HG03045 (cell line): ENCODE measurements at regions not wholly inside any gene's neighbourhood (a gene's known extent, or its start where the extent isn't known, plus 50 kb on each side); places are given as distances from the start of the nearest gene placed in this dataset.
"Not testable (repeated sequence)": the region's sequence is repeated elsewhere in the genome, so short reads cannot be mapped to it uniquely, and the experiment has no call there.

Experiments used
- ATAC-seq: cut with Tn5 transposase; IDR thresholded peaks from one replicate; pipeline ENCODE4 v1.9.1; 2021; ENCODE audit warnings: mild to moderate bottlenecking, moderate library complexity; ENCODE audit not compliant: unreplicated experiment

GRCh38 chr1:208461680-208462079 lies 217.5 kb upstream of the PLXNA2 start:
- ATAC-seq = no peak

DNA sequence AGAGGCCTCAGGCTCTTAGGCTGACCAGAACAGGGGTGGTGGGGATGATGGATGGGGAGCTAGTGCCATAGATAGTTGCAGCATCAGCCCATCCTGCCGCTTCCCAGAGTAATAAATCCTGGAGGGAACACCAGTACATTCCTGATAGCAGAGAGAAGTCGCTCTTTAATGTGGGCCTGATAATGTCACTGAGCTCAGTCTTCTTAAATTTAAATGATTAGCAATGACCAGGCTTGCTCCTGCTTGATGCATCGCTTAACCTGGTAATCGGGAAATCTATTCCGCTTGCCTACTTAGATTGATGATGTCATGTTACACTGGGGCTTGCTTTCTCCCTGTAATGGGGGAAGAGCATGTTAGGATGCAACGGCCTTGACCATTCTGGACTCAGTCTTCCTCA lies 218.6 kb upstream of the PLXNA2 start:
- no peak for ATAC-seq

DNA sequence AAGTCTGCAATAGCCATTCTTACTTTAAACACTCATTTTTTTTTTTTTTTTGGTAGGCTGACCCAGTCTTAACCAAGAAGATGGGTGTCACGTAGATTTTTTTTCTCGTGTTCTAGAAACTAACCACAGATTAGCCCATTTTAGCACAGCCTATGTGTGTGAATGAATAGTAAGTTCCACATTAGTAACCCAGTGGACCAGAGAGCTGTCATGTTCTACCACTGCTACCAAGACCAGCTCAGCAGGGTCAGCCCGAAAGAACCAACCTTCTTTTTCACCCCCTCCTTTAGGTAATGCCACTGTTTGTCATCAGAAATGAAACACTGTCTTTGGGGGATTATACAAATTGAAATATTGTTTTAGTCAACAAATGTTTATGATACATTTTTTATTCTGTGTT lies 221.1 kb upstream of the PLXNA2 start:
- no peak for ATAC-seq

GRCh38 chr1:208465786-208466590 lies 221.8 kb upstream of the PLXNA2 start:
- ATAC-seq = no peak

GRCh38 chr1:208467151-208467780 lies 223.1 kb upstream of the PLXNA2 start:
- no peak for ATAC-seq

- ATAC-seq = no peak
Measured at GRCh38 chr1:208475449-208475848, 231.3 kb upstream of the PLXNA2 start.

- ATAC-seq = no peak
Measured at GRCh38 chr1:208475951-208476845, 232.0 kb upstream of the PLXNA2 start.

DNA sequence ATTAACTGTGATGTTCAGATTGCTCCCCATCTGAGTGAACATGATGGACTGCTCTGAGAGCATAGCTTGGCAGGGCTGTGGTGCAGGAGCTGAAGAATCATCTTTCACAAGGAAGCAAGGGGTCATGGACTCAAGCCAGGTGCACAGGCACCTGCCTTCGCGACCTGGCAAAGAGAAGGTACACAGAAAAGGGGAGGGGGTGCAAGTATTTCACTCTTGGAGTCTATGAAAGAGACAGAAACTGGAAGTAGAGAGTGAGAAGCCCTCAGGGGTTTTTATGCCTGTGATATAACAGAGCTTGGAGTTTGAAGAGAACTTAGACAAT lies 232.6 kb upstream of the PLXNA2 start:
- no peak for ATAC-seq

- ATAC-seq = no peak
Measured at GRCh38 chr1:208479435-208479834, 235.3 kb upstream of the PLXNA2 start.

GRCh38 chr1:208485512-208485911 lies 241.3 kb upstream of the PLXNA2 start:
- no peak for ATAC-seq

GRCh38 chr1:208486677-208487076 lies 242.5 kb upstream of the PLXNA2 start:
- no peak for ATAC-seq

DNA sequence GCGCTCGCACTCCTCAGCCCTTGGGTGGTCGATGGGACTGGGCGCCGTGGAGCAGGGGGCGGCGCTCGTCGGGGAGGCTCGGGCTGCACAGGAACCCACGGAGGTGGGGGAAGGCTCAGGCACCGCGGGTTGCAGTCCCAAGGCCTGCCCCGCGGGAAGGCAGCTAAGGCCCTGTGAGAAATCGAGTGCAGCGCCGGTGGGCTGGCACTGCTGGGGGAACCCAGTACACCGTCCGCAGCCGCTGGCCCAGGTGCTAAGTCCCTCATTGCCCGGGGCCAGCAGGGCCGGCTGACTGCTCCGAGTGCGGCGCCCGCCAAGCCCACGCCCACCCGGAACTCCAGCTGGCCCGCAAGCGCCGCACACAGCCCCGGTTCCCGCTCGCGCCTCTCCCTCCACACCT lies 244.2 kb upstream of the PLXNA2 start:
- not testable (repeated sequence) for ATAC-seq

GRCh38 chr1:208496467-208497371 lies 252.5 kb upstream of the PLXNA2 start:
- ATAC-seq = no peak

DNA sequence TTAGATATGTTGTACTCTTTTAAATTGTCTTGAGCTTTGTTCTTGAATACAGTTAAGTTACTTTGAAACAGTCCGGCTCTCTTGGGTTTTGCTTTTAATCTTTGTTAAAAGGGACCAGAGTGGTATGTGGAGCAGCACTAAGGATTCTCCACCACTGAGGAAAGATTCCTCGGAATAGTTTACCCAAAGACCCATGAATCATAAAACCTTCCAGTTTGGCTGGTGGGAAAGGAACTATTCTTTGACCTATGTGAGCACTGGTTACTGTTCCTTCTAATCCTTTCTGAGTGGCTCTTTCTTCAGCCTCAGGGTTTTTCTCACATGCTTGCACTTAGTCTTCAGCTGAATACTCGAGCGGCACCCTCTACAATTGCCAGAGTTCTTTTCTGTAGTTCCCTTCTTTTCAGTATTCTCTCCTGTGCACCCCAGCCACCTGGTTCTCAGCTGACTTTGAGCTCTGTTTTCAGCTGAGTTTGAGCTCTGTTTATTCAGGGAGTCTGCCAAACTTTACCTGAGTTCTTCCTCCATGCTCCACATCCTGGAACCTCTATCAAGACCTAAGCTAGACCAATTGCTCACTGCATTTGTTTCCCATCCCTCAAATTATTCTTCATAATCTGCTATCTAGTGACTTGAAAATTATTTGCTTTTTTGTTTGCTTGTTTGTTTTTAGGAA lies 253.8 kb upstream of the PLXNA2 start:
- ATAC-seq = no peak

DNA sequence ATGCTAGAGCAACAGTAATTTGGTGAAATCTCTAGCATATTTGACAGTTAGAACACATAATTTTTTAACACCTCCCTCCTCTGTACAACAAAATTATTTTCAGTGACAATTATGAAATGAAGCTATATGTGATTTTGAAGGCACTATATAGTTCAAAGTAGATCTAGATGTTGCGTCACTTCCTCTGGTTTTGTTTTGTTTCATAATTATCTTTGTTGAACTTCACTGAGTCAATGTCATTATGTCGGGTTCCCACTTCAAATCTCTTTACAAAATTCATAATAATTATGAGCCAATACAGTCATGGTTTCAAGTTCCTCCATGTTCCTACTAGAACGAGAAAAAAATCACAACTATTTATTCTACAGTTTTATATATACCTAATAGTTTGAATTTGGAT lies 254.8 kb upstream of the PLXNA2 start:
- no peak for ATAC-seq

DNA sequence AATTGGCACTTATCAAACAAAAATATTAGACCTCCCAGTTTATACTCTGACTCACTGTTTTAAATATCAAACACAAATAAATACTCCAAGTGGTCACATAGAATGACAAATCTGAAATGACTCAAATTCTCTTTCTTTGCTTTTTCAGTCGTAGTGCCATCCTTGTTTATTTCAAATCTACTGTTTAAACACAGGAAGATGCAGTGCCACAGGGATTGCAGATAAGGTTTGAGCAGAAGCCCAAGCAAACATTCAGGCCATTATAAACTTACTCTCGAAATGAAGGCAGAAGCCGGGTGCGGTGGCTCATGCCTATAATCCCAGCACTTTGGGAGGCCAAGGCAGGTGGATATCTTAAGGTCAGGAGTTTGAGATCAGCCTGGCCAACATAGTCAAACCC lies 255.4 kb upstream of the PLXNA2 start:
- no peak for ATAC-seq

- ATAC-seq = no peak
Measured at GRCh38 chr1:208500375-208500774, 256.2 kb upstream of the PLXNA2 start.

GRCh38 chr1:208501542-208501941 lies 257.4 kb upstream of the PLXNA2 start:
- no peak for ATAC-seq

DNA sequence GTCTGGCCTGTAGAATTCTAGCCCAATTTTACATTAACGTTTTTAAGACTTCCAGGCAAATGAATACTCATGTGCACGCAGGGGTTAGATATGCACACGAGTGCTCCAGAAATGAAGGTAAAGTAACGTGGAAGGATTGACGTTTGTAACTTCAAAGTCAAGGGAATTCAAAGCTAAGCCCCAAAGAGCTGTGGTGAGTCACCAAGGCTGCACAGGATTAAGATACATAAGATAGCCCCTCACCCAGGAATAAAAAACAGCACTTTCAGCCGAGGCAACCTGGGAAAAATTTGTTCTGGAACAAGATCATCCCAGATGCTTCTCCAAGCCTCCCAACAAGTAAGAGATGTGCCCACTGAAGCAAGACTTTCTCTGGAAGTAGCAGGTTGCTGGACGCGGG lies 259.6 kb upstream of the PLXNA2 start:
- ATAC-seq = no peak

DNA sequence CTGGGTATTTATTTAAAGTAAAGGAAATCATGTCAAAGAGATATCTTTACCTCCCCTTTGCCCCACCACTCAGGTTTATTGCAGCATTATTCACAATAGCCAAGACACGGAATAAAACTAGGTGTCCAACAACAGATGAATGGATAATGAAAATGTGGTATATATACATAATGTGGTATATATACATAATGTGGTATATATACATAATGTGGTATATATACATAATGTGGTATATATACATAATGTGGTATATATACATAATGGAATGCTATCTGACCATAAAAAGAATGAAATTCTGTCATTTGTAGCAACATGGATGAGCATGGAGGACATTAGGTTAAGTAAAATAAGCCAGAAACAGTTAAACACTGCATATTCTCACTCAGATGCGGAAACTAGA lies 262.6 kb upstream of the PLXNA2 start:
- ATAC-seq = no peak
